ENCODE measurements at regions not wholly inside any gene's neighbourhood (a gene's known extent, or its start where the extent isn't known, plus 50 kb on each side); places are given as distances from the start of the nearest gene placed in this dataset.
"Not testable (repeated sequence)": the region's sequence is repeated elsewhere in the genome, so short reads cannot be mapped to it uniquely, and the experiment has no call there.

DNA sequence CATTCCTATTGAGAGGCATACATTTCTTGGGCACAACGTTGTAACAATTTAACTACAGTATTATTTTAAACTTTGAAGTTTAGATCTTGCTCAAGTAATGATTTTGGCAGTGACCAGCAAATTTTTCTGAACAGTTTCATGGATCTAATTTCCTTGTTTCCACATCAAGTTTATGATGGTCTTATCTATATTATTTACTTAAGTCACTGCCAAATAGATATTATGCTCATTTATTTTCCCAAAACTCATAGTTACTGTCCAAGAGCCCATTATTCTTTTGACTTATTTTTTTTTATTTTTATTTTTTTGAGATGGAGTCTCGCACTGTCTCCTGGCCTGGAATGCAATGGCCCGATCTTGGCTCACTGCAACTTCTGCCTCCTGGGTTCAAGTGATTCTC, 86.5 kb upstream of the TLE4 start:
- ATAC-seq (ENCODE audit: low read depth) = no peak
- intact Hi-C loops (cut with micrococcal nuclease) = no loop called here
- TF ChIP-seq, protein P1, sequence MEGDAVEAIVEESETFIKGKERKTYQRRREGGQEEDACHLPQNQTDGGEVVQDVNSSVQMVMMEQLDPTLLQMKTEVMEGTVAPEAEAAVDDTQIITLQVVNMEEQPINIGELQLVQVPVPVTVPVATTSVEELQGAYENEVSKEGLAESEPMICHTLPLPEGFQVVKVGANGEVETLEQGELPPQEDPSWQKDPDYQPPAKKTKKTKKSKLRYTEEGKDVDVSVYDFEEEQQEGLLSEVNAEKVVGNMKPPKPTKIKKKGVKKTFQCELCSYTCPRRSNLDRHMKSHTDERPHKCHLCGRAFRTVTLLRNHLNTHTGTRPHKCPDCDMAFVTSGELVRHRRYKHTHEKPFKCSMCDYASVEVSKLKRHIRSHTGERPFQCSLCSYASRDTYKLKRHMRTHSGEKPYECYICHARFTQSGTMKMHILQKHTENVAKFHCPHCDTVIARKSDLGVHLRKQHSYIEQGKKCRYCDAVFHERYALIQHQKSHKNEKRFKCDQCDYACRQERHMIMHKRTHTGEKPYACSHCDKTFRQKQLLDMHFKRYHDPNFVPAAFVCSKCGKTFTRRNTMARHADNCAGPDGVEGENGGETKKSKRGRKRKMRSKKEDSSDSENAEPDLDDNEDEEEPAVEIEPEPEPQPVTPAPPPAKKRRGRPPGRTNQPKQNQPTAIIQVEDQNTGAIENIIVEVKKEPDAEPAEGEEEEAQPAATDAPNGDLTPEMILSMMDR (IDR thresholded peaks at IDR 0.05) = no peak
- Mint-ChIP-seq H3K4me1 (no peaks in the 10 kb centered on the region), H3K27ac (no peak overlapping the region), H3K9me3 (no peaks in the 10 kb centered on the region), H3K36me3 (ENCODE audit: low read depth) (no peaks in the 10 kb centered on the region), H3K27me3 (peaks cover 3% of the 10 kb centered on the region), H3K4me3 (no peak overlapping the region)
- CTCF ChIA-PET = no interaction called here
- POLR2A ChIA-PET = no interaction called here
- no peak for DNase-seq

DNA sequence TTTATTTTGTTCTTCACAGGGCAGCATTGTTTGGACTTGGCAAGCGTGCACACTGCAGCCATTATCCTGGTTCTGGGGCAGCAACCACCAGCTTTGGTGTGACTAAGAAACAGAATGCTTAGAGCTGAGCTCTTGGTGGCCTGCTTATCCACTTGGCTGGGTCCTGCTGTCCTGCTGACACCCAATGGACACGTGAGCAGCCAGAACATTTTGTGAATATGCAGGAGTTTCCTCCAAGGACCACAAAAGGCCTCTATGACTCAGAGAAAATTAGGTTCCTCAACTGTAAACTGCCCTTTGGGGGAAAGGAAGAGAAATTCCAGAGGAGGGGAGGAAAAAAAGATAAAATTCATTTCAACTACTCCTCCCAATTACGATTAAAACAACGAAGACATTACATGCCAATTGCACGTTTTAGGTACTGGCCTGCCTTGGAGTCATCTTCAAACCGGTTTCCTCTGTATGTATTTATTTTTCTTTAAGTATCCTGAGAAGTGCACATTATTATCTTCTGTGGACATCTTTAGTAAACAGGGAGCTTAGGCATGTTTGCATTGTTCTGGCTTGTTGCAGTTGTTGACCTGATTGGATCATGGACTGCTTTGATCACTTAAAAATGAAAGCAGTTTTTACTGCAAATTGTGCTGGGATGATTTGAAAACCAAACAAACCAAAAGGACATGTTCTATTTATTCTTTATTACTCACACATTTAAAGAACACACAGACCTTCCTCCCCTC, 82.3 kb upstream of the TLE4 start:
- ChIA-PET CTCF (no interaction called here), POLR2A (no interaction called here)
- Mint-ChIP-seq H3K36me3 (ENCODE audit: low read depth) (no peaks in the 10 kb centered on the region), H3K9me3 (peaks cover 6% of the 10 kb centered on the region), H3K4me1 (no peaks in the 10 kb centered on the region), H3K27ac (no peak overlapping the region), H3K27me3 (peaks cover 3% of the 10 kb centered on the region), H3K4me3 (no peak overlapping the region)
- no peak for ATAC-seq (ENCODE audit: low read depth)
- DNase-seq = no peak
- TF ChIP-seq, protein P1 (IDR thresholded peaks at IDR 0.05) = no peak
- intact Hi-C loops (cut with micrococcal nuclease) = no loop called here

DNA sequence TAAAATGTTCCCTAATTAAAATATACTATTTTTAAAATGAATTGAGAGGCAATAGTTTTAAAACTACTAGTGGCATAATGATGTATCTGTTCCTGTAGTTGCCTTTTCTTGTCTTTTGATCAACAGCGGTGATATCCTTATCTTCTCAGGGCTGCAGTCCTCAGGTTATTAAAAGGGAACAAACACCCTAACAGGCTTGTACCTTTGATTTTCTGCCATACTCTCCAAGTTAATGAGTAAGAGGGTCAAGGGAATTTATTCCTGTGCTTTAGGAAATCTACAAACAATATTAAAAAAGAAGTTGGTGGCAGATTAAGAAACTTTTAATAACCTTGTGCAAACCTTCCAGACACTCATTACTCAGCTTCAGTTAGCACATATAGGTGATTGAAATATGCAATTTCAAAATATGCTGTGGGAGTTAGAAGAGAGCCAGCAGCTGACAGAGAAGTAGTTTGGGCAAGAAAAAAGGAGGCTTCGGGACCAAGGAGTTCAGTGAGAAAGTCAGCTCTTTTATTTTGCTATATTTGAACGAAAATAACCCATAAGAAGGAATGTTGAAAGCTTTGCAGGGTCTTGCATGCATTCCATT, 81.0 kb upstream of the TLE4 start:
- no peaks in the 10 kb centered on the region for H3K4me1 Mint-ChIP-seq
- CTCF ChIA-PET = no interaction called here
- H3K27me3 Mint-ChIP-seq = peaks cover 3% of the 10 kb centered on the region

DNA sequence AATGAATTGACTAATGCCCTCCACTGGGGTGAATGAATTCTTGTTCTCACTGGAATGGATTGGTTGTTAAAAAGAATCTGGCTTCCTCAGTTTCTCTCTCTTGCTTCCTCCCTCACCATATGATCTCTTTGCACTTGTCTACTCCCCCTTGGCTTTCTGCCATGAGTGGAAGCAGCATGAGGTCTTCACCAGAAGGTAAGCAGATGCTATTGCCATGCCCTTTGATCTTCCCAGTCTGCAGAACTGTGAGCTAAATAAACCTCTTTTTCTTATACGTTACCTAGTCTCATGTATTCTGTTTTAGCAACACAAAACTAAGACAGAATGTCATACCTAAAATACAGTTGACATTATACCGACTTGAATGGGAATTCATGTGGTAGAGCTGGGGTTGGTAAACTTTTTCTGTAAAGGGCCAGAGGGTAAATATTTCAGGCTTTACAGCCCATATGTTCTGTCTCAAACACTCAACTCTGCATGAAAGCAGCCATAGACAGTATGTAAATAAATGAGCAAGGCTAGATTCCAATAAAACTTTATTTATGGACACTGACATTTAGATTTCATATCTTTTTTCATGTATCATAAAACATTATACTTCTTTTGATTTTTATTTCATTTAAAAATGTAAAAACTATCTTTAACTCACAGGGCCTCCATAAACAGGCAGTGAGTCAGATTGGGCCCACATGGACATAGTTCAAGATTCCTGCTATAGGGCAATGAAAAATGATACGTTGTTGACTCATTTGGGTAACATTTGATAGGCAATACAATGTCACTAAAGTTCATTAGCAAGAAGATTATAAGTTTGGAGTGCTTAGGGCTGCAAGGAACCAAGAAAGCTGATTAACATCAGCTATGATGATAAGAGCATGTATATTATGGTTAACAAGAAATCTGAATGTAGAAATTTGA, 79.4 kb upstream of the TLE4 start:
- ATAC-seq (ENCODE audit: low read depth) (no peak), DNase-seq (no peak)
- intact Hi-C loops (cut with micrococcal nuclease) = no loop called here
- Mint-ChIP-seq H3K4me3 (no peak overlapping the region), H3K27me3 (no peaks in the 10 kb centered on the region), H3K27ac (no peak overlapping the region), H3K4me1 (no peaks in the 10 kb centered on the region), H3K9me3 (peaks cover 6% of the 10 kb centered on the region), H3K36me3 (ENCODE audit: low read depth) (no peaks in the 10 kb centered on the region)
- CTCF ChIA-PET = no interaction called here
- TF ChIP-seq, protein P1 (IDR thresholded peaks at IDR 0.05) = no peak
- POLR2A ChIA-PET = no interaction called here

More for the DNA sequence above, 81.0 kb upstream of the TLE4 start:
- TF ChIP-seq, protein P1 (IDR thresholded peaks at IDR 0.05) = no peak
- DNase-seq (no peak), ATAC-seq (ENCODE audit: low read depth) (no peak)
- no peak overlapping the region for H3K27ac Mint-ChIP-seq
- intact Hi-C loops (cut with micrococcal nuclease) = no loop called here
- POLR2A ChIA-PET = no interaction called here
- no peak overlapping the region for H3K4me3 Mint-ChIP-seq
- no peaks in the 10 kb centered on the region for H3K36me3 Mint-ChIP-seq (ENCODE audit: low read depth)
- peaks cover 6% of the 10 kb centered on the region for H3K9me3 Mint-ChIP-seq

DNA sequence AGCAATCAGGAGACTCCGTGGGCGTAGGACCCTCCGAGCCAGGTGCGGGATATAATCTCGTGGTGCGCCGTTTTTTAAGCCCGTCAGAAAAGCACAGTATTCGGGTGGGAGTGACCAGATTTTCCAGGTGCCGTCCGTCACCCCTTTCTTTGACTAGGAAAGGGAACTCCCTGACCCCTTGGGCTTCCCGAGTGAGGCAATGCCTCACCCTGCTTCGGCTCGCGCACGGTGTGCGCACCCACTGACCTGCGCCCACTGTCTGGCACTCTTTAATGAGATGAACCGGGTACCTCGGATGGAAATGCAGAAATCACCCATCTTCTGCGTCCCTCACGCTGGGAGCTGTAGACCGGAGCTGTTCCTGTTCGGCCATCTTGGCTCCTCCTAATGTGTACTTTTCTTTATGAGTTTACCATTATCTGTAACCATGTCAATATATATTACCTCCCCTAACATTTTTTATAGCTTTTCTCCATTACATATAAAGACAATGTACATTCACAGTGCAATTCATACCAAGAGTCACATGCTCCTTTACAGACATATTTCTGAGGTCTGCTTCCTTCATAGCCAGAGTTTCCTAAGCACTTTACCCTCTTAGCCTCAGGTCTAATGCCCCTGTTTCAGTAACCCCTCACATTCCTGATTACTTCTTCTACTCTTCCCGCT, 71.4 kb upstream of the TLE4 start:
- POLR2A ChIA-PET, DNase-seq, CTCF ChIA-PET: not testable (repeated sequence)

More for the DNA sequence above, 71.4 kb upstream of the TLE4 start:
- H3K4me1 Mint-ChIP-seq; intact Hi-C loops (cut with micrococcal nuclease); H3K9me3 Mint-ChIP-seq; H3K36me3 Mint-ChIP-seq (ENCODE audit: low read depth); H3K27ac Mint-ChIP-seq; H3K27me3 Mint-ChIP-seq; ATAC-seq (ENCODE audit: low read depth); H3K4me3 Mint-ChIP-seq: not testable (repeated sequence)
